Posterior vena cava (tissue), 2 donors: ENCODE measurements at regions not wholly inside any gene's neighbourhood (a gene's known extent, or its start where the extent isn't known, plus 50 kb on each side); places are given as distances from the start of the nearest gene placed in this dataset.
"Not testable (repeated sequence)": the region's sequence is repeated elsewhere in the genome, so short reads cannot be mapped to it uniquely, and the experiment has no call there.

Source experiments
- DNase-seq: peaks from one replicate; pipeline ENCODE4 v3.0.0-alpha.2; 2020; ENCODE audit warnings: low spot score
- intact Hi-C, 2 donors: fragments of 100-400 bp; cut with DNase I; formaldehyde crosslinking; loops; one replicate each; pipeline versions ENCODE4 v1.14.1 to v1.14.2; 2022 to 2023
- donor health status: DM: yes; HTN: yes; CAD: no.
- donor health status: DM: yes; HTN: yes; CAD: no.

DNA sequence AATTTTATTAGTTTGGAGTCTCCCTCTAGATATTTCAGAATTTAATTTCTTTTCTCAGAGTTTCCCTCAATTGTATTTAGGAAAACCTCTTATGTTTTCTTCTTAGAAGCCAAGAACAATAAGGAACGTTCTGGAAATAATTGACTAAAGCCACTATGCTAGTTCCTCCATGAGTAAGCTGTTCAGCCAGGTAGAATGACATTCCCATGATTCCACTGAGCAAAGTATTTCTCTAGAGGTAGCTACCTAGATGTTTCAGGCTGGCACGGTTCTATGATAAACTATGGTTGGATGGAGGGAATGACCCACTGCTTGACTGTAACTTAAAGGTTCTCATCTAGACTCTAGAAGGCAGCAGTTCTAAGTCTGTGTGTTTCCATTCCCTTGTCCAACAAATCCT lies 62.4 kb downstream of the CLDN17 start:
- no peak for DNase-seq
- intact Hi-C loops = no loop called here

DNA sequence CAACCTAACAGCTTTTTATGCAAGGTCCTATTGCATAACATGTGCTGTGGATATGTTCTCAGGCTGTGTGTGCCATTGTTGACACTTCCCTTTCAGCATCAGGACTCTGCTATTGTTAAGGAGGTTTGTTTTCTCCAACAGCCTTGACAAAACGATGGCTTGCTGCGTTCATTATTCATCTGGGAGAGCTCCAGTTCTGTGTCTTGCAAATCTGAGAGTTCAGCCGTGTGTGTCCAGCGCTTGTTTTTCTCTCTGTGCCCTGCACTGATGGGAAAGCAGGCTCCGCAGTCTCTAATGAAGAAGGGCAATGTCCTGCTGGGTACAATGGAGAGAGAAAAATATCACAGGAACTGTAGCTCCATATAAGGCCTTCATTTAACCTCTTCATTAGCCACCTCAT lies 63.7 kb downstream of the CLDN17 start:
- intact Hi-C loops = no loop called here
- no peak for DNase-seq

DNA sequence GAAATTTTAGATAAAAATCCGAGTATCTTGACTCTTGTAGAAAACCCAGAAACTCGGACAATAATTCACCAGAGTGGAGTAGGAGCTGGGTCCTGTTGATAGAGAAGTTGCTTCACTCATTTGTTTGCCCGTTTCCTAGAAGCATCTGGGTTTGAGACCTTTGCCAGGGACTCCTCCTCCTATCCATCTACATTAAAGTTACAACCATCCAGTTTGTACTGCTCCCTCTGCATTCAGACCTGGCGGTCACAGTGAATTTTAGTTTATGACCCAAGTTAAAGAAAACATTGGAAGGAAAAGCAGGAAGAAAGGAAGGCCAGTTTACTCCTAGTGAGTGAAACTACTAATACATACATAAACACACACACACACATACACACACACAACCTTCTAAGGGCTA lies 64.6 kb downstream of the CLDN17 start:
- no peak for DNase-seq
- intact Hi-C loops = no loop called here

DNA sequence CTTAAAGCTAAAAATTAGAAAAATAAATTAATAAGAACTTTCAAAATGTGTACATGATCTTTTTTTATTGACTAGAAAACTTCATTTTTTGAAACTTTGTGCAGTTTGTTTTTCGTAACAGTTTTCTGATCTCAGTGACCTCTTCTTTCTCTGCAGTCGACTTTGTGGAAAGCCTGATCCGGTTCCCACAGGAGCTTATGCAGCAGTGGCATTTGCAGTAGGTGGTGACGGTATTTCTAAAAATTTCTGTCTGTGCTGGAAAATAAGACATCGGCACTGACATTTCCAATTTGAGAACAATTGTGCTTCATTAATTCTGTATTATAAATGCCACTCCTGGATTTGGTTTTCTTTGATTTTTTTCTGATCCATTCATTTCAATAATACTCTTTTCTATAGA lies 68.8 kb downstream of the CLDN17 start:
- no peak for DNase-seq
- intact Hi-C loops = no loop called here

DNA sequence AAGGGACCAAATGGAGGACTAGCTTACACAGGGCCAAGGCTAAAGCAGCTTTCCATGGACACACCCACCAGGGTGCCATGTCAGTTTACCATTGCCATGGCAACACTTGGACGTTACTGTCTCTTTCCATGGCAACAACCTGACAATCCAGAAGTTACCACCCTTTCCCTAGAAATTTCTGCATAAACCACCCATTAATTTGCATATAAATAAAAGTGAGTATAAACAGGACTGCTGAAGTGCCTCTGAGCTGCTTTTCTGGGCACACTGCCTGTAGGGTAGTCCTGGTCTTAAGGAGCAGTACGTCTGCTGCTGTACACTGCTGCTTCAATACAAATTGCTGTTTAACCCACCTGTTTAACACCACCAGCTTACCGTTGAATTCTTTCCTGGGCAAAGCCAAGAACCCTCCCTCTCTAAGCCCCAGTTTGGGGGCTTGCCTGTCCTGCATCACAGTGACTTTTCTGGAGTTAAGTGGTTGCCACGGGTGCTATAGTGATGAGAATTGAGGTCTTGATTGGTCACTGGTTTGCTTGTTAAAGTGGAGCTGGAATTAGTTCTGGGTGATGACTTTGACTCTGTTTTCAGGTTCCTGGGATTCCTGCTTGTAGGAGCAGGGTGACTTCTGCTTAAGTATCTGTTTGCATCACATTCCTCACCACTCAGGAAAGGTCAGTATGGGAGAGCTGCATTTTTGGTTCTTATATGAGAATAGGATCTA lies 83.2 kb downstream of the CLDN17 start:
- intact Hi-C loops = no loop called here
- no peak for DNase-seq

DNA sequence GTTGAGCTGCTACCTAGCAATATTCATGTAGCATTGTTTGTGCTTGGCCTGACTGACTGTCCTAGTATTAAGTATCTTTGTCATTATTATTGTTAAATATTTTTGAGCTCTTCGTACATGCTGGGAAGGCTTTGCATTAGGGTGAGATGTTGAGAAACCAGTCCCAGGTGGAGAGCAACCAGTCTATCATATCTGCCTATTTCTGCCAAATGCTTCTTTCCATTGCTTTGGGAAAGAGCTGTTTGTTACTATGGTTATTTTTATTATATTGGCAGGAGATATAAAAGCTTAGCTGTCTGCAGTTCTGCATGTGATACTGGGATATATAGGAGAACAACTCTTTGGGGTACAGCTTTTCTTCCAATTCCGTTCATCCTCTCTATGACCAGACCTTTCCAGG lies 85.1 kb downstream of the CLDN17 start:
- intact Hi-C loops = no loop called here
- no peak for DNase-seq

DNA sequence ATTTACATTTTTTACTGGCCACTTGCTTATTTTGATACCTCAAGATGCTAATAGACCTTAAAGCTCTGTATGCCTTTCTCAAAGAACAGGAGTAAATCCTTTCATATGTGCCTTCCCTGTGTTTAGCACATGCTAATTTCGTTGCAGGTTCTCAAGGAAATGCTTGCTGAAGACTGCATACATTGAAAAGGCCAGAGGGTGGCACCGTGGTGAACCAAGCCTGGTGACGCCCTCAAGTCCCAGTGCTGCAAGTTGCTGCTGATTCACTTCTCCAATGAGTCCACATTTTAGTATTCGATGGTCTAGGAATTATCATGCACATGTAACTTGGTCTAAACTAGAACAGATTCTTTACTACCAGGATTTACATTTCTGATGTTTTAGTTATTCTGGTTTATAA lies 94.1 kb downstream of the CLDN17 start:
- no peak for DNase-seq
- intact Hi-C loops = no loop called here

DNA sequence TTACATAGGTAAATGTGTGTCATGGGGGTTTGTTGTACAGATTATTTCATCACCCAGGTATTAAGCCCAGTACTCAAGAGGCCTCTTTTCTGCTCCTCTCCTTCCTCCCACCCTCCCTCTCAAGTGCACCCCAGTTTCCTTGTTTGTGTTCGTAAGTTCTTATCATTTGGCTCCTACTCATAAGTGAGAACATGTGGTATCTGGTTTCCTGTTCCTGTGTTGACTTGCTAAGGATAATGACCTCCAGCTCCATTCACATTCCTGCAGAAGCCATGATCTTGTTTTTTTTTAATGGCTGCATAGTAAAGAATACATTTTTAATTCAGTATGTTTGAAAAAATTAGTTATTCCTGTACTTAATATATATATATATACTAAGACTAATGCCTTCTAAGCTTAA lies 107.7 kb downstream of the CLDN17 start:
- DNase-seq = no peak
- intact Hi-C loops = no loop called here

DNA sequence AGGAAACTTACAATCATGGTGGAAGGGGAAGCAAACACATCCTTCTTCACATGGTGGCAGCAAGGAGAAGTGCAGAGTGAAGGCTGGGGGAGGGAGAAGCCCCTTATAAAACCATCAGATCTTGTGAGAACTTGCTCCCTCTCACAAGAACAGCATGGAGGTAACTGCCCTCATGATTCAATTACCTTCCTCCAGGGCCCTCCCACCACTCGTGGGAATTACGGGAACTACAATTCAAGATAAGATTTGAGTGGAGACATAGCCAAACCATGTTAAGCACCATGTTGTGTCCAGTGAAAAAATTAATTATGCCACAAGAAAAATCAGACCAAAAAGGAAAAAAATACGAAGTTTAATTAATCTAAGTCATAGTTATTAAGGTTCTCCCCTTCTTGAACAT lies 109.5 kb downstream of the CLDN17 start:
- intact Hi-C loops = no loop called here
- DNase-seq = no peak

DNA sequence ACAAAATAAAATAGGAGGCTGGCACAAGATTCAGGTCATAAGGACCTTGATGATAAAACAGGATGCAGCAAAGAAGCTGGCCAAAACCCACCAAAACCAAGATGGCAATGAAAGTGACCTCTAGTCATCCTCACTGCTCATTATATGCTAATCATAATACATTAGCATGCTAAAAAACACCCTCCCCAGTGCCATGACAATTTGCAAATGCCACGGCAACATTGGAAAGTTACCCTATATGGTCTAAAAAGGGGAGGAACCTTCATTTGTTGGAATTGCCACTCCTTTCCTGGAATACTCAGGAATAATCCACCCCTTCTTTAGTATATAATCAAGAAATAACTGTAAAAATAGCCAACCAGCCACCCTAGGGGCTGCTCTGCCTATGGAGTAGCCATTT lies 108.8 kb upstream of the GRIK1 start:
- no peak for DNase-seq
- intact Hi-C loops = no loop called here

DNA sequence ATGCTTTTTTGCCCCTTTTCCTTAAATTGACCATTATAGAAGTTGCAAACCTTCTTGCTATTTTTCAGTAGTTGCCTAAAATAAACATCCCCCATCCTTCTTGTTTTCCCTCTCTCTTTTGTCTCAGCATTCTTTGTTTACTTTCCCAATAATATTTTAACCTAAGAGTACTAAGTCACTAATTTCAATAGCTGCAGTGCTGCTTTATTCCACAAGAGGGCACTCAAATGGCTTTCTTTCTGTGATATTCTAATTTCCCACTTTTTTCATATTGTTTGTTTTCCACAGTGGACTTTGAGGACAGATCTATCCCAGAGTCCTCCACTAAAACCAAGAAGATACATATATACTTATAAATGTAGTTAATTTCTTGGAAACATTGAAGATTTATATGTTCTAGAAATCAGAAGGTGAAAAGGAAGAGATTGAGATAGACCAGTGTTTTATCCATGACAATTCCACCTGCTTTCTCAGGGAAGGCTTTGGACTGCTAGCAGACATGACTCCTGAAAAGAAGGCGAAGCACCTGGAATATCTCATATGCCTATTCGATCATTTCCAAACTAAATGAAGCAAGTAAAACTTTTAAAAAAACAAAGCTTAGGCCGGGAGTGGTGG lies 104.8 kb upstream of the GRIK1 start:
- intact Hi-C loops = no loop called here

DNA sequence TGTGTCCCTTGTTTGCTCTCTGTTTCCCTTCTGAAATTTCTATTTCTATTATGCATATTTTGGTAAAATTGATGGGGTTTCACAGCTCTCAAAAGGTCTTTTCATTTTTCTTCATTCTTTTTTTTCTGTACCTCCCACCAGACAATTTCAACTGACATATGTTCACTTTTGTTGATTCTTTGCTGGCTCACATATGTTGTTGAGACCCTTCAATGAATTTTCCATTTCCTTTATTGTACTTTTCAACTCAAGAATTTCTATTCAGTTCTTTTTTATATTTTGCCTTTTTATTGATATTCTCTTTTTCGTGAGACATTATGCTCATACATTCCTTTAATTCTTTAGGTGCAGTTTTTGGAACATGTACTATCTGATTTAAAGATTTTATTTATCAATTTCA lies 102.6 kb upstream of the GRIK1 start:
- intact Hi-C loops = no loop called here
- DNase-seq = no peak

More for the DNA sequence above, 104.8 kb upstream of the GRIK1 start:
- DNase-seq = no peak

DNA sequence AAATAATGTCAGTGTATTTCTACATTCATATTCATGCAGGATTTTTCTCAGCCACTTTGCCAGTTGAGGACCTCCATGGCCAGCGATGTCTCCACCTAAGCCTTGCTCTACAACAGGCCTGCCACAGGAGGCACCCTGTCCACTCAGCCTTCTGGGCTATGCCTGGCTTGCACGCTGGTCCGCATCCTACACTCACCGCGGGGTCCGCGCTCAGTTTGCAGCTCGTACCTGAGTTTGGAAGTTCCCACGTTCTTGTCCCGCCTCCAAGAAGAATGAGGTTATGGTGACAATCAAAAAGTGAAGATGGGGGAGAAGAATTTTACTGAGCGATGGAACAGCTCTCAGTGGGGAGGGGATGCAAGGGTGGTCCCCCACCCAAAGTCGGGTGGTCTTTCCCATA lies 93.6 kb upstream of the GRIK1 start:
- DNase-seq = no peak
- intact Hi-C loops = no loop called here

DNA sequence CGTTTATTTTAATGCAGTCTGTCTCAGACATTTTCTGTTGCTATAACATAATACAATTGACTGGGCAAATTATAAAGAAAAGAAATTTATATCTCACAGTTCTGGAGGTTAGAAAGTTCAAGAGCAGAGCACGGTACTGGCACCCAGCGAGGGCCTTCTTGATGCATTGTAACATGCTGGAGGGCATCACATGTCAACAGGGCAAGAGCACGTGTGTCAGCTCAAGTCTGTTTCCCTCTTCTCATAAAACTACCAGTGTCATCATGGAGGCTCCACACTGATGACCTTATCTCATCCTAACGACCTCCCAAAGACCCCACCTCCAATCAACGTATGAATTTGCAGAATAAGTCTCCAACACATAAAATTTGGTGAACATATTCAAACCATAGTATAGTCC lies 90.6 kb upstream of the GRIK1 start:
- DNase-seq = no peak
- intact Hi-C loops = no loop called here

DNA sequence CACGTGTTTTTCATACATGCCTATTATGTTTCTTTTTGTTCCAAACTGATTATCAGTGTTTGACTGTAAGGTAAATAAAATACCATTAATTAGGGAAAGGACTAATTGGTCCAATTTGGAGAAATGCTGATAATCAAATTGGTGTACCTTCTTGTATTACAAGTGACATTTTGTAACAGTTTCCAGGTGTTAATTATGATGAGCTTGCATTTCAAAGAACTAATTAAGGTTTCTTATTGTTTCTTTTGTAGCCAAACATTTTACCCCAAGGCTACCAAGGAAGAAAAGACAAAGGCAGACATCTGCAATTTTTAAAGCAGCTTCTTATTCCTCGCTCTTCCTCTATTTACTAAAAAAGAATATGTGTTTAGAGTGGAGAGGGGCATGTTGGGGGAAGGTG lies 88.7 kb upstream of the GRIK1 start:
- intact Hi-C loops = no loop called here
- no peak for DNase-seq

DNA sequence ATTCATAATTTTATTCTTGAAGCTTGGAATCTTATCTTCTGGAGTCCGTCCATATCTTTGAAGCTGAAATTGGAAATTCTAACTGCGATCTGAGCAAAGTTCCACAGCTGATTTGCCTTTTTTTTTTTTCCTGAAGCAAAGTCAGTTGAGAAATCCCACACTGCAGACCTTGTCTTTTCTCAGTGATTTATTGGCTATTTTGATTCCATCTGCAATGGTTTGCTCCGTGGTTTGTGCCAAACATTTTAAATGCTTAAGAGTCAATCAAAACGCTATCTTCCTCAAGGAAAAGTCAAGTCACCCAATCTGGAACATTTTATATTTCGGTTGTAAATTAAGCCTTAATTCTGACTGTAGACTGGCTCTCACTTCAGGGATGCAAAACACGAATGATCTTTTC lies 88.2 kb upstream of the GRIK1 start:
- intact Hi-C loops = no loop called here

DNA sequence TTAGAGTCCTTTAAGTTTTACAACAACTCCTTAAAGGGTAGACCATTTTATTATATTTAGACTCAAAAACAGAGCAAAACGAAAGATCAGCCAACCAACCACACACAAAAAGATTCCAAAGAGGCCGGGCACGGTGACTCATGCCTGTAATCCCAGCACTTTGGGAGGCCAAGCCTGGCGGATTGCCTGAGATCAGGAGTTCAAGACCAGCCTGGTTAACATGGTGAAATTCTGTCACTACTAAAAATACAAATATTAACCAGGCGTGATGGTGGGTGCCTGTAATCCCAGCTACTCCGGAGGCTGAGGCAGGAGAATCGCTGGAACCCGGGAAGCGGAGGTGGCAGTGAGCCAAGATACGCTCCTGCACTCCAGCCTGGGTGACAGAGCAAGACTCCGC lies 83.3 kb upstream of the GRIK1 start:
- not testable (repeated sequence) for DNase-seq
- intact Hi-C loops = loop anchor here in 1 of 2 donors (5.0 kb wide), 1 partner anchor 71 kb away; no protein-coding TSS in a partner anchor

More for the DNA sequence above, 88.2 kb upstream of the GRIK1 start:
- no peak for DNase-seq

DNA sequence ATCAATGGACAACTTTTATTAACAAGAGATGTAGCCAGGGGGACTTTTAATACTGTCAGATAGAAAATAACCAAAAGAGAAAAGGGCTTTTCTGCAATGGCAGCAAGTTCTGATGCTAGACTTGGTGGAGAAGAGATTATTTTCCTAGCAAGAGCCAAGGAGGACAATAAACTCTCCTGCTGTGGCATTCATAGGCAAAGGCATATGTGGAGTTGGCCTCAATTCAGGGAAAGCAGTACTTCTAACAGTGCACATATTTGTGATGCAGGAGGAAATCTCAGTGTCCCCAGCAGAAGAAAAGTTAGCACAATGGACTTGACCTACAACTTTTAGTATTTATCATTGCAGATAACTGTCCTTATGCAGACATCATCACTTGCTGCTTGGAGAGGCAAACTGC lies 75.1 kb upstream of the GRIK1 start:
- no peak for DNase-seq
- intact Hi-C loops = no loop called here

DNA sequence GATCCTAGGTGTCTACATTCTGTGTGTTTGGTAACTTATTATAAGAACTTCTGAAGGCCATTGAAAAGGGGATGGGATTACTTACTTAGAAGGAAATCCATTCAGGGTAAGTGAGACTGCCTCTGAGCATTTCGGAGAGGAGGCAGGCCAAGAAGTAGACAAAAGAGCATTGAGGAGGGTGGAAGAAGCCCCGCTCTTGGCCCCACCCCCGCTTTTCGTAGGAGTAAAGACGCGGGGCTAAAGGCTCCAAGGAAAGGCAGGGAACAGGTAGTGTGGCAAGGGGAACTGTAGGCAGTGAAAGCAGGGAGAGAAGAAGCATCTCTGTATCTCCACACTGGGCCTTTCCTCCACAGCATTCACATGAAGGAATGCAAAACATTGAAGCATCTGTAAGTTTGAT lies 51.8 kb upstream of the GRIK1 start:
- DNase-seq = no peak
- intact Hi-C loops = no loop called here

DNA sequence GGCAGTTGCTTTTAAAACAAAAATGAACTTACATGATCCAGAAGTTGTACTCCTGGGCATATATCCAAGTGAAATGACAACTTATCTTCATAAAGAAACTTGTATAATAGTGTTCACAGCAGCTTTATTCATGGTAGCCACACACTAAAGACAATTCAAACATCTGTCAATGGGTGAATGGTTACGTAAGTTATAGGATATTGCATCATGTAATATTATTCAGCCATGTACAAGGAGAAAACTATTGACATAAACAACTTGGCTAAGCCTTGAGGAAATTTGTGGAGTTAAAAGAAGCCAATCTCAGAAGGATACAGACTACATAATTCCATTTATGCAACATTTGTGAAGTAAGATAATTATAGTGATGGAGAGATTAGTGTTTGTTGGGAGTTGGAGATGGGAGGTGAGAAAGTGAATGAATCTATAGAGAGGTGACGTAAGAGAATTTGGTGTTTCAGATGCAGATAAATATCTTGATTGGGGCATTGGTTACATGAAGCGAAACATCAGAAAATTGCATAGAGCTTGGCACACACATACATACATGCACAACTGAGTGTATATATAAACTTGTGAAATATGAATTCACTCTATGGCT lies 49.9 kb upstream of the GRIK1 start:
- DNase-seq = no peak
- intact Hi-C loops = no loop called here
